DMS153 treated with DMSO at 0.1 percent for 48 hours (cell line): ENCODE measurements at regions not wholly inside any gene's neighbourhood (a gene's known extent, or its start where the extent isn't known, plus 50 kb on each side); places are given as distances from the start of the nearest gene placed in this dataset.
"Not testable (repeated sequence)": the region's sequence is repeated elsewhere in the genome, so short reads cannot be mapped to it uniquely, and the experiment has no call there.

ENCODE experiments used
- DNase-seq: peaks from one replicate; lab custom pipeline; 2025; ENCODE audit not compliant: unreplicated experiment; lab: John Stamatoyannopoulos, UW

DNA sequence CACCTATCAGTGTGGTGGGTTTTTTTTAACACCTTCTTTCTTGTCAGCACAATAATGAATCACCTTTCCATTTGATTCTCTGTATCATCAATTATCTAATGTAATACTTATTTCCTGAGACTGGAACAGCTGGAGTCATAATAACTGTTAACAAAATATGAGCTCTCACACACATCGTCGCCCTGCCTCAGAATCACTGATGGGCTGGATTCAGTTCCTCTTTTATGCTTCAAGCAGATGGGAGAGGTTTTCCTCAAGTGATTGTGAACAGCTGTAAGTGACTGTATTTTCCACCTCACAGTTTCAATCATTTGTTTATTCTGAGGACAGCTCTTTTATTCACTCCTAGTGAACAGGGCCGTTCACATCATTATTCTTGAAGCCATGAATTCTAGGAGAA, 330.2 kb downstream of the DSC3 start:
- DNase-seq, result no peak

DNA sequence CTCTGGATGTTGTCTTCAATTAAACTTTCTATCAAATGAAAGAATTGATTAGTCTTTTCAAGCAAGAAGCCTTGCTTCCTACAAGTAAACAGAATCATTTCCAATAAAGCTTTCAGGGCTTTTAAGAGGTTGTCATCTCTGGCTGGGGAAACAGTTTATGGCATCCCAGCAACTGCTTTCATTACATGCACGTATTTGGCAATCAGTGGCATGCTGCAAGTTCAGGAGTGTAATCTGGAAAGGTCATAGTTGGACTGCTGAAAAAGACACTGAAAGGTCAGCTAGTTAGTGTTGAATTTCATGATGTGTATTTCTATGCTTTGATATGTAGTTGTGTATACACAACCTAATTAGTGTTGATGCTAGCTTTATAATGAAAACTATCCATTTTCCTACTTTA, 332.9 kb downstream of the DSC3 start:
- DNase-seq, result no peak

DNA sequence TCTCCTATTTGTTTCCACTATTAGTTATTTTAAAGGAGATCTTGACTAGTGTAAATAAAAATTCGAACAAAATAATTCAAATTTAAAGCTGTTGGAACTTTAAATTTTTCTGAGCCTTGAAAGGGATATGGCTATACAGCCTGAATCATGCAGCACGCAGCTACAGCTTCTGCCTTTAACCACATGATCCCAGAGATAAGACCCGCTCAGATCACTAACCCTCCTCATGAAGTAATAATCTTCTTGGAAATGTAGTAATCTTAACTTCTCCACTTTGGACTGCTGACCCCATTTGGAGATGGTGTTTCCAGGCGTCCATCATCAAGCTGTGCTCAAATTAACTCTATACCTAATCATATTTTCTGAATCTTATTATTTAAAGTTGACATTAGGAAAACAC, 336.6 kb downstream of the DSC3 start:
- DNase-seq, result no peak

DNA sequence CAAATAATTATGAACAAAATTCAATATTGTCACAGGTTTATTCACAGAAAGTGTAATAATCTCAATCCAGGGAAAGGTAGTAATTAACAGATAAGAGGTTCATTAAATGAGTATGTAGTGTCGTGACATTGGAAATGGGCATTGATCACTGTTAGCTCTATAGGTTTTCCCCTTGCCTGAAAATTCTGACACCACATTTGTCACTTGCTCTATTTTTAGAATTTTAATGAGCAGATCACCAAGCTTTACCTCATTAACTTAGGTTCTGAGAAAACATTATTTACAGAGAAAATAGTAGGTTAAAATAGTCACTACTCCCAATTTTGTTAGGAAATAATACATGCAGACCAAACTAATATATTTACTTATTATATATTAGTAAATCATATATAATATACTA, 344.0 kb downstream of the DSC3 start:
- DNase-seq, result no peak

DNA sequence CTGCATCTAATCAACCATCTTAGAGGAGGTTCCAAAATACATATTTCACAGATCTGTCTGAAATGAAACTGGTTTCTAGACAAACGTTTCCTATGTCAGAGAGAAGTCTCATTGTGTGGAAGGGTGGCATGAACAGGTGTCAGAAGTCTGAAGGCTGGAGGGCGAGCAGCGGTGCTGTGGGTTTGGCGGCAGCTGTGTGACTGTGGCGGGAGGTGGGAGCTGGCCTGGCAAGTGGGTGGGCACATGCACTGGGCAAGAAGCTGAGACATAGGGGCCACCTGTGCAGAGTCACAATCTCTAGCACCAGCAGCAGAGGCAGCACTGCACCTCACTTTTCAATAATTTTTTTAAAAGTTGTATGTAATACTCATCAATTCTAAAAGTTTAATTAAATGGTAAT, 346.3 kb downstream of the DSC3 start:
- no peak for DNase-seq

DNA sequence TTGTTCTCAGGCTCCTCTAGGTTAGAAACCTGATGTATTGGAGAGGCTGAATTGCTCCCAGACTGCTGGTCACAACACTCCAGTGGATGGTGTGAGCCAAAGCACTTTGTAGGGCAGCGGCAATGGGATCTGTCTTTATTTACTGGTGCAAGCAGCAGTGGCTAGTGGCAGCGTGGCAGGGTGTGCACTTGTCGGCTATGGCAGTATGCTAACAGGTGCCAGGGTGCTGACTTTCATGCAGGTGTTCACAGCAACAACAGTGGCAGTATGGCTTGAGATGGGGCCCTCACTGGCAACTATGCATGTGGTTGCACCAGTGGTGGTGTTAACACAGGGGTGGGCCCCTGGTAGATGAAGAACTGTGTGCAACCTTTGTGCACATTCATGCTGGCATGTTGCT, 347.8 kb downstream of the DSC3 start:
- no peak for DNase-seq

DNA sequence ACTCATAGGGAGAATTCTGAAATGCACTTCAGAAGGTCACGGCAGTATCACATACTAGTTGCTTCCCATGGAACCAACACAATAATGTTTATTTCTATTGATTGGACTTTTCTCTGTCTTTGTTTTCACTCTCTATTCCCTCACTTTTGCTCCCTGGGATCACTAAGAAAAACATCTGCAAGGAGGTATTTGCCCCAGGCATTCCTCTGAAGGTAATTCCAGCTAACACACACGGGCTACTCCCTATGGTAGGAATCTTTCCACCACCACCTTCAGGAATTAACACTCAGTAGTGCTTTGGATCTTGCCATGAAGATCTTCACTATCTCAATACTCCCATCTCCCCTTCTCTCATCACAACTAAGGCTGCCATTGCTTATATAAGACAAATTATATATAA, 353.3 kb downstream of the DSC3 start:
- no peak for DNase-seq

DNA sequence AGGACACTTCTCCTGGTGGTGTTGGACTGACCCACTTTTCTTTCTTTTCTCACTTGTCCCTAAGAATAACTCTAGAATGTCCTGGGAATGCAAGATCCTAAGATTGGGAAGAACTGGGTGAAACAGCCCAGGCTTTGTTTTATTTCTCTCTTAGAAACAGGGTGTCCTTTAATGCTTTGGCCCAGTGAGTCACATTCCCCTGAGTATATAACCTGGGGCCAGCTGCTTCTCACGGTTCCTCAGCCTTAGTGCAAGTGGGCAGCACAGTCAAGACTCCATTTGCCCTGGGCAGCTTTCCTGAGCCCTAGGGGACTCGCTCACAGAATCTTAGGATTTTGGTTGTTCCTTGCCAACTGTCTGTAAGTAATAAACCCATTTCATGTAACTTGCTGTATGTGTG, 355.0 kb downstream of the DSC3 start:
- no peak for DNase-seq

DNA sequence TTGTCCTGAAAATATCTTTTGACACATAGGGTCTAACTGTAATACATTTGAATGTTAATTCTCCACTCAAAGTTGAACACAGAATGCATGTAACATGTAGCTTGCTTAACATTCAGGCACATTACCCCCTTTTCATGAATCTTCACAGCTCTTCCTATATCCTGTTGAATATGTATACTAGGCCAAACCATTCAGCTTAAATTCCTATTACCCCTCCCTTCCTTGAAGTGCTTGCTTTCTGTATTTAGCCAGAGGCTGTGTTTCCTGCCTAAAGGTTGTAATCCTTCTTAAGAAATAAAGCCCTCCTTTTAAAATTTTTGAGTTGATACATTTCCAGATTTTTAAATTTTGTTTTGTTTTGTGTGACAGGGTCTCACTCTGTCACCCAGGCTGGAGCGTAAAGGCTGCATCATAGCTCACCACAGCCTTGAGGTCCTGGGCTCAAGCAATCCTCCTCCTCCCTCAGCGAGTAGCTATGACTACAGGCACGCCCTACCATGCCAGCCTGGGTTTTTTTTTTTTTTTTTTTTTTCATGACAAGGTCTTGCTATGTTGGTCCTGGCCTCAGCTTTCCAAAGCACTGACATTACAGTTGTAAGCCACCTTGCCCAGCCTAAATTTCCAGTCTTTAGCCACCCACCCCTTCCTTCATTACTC, 357.6 kb downstream of the DSC3 start:
- DNase-seq, result no peak

DNA sequence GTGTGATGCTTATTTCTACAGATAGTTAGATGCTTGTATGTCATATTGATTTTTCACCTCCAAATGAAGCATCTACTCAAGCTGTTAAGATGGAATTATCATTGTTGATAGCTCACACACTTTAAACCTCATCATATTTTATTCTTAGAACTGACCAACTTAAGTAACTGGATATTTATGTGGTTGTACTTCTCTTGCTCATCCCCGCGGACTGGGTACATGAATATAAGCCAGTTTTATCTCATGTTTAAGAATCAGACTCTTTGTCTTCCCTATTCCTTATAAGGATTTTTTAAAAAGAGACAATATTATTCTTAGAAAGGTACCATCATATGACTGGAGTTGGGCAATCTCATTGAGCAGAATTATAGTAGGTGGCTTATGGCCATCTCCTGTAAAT, 358.7 kb downstream of the DSC3 start:
- no peak for DNase-seq

DNA sequence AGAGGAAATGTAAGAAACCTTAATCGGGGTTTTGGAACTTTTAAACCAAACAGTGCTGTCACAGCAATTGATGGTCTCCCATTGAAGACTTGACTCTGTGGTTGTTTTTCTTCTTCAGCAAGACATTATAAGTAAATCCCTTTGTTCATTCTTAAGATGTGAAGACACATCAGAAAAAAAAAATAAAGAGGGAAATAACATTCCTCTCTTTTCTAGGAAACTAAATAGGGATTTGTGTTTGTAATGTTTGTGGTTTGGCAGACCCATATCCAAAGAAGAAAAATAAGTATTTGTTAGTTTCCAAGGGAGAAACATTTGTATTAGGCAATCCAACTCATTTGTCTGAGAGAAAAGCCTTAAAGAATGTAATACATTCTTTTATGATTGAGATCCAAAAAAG, 359.9 kb downstream of the DSC3 start:
- no peak for DNase-seq

DNA sequence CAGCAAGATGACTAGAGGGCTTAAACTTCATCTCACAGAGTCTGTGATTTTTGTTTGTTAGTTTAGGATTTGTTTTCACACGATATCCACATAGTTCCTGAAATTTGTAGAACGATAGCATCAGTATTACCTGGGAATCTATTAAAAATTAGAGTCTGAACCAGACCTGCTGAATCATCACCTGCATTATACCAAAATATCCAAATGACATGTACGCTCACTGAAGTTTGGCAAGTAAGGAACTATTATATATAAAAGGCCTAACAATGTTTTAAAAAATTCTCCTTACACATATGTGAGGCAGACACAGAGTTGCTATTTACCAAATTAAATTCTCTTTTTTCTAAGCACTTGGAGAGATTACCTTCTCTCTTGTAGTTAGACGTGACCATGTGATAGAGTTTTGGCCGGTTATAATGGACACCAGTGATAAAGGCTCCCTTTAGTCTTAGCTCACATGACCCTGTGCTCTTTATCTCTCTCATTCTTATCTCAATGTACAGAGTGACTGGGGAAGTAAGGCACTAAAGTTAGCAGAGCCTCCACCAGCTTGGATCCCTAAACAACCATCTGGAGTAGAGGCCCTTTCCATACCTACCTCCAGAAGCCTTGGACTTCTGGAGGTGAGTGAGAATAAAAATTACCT, 363.1 kb downstream of the DSC3 start:
- DNase-seq, result no peak

DNA sequence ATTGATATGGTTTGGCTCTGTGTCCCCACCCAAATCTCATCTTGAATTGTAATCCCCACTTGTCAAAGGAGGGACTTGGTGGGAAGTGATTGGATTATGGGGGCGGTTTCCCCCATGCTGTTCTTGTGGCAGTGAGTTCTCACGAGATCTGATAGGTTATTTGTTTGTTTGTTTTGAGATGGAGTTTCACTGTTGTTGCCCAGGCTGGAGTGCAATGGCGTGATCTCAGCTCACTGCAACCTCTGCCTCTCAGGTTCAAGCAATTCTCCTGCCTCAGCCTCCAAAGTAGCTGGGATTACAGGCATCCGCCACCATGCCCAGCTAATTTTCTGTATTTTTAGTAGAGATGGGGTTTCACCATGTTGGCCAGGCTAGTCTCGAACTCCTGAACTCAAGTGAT, 364.7 kb downstream of the DSC3 start:
- not testable (repeated sequence) for DNase-seq

DNA sequence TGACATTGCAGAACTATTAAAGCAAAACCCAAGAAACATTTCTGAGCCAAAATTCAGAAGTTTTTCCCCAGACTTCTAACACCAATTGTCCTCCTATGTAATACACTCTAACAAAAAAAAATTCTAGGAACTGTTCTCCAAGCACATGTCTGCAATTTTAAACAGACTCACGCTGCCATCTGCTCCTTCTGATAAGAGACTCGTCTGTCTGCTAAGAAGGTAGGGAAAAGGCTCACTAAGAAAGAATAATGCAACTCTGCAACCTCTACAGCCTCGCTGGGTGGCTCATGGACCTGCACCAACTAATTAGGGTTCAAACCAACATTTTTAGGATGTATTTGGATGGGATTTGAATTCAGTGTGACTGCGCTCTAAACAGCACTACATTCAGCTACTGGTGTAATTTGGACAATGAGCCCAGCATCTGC, 366.5 kb downstream of the DSC3 start:
- DNase-seq, result no peak

DNA sequence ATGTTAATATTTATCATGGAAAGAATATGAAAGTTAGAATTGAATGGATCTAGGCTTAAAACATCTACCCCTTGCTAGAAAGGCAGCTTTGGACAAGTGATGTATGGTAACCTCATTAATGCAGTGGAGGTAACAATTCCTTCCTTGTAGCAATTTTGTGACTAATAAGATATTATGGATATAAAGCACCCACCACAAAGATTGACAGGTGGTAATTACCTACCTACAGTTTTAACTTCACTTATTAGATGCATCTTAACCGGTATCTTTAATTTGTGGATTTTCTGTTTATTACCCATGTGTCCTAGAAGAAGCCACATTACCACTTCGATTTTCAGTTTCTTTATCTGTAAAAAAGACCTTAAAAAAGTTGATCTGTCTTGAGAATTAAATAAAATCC, 367.0 kb downstream of the DSC3 start:
- no peak for DNase-seq

DNA sequence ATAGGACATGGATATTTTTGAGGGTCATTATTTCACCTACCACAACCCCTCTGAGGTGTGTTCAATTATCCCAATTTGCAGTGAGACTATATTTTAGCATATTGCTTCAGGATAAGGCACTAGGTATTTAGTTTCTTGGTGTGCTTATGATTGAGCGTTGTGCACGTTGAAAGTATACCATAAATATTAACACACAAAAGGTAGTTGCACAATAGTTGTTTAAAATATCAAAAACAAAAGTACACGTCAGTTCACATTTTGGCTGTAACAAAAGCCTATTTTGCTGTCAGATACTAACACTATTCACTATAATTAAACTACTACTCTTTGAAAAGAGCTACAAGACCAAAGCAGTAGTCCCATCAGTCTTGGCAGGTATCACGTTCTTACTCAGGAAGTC, 367.5 kb downstream of the DSC3 start:
- no peak for DNase-seq

DNA sequence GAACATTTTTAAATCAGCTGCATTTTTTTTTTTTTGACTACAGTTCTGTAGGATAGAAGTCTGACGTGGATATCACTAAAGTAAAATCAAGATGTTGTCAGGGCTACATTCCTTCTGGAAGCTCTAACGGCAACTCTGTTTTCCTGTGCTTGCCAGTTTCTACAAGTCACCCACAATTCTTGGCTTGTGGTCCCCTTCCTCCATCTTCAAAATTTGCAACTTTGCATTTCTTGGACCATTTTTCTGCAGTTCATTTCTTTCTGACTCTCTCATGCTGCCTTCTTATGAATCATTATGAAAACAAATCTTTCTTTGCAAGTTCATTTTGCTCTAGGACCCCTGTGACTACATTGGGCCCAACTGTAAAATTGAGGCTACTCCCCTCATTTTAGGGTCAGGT, 367.9 kb downstream of the DSC3 start:
- DNase-seq, result no peak

DNA sequence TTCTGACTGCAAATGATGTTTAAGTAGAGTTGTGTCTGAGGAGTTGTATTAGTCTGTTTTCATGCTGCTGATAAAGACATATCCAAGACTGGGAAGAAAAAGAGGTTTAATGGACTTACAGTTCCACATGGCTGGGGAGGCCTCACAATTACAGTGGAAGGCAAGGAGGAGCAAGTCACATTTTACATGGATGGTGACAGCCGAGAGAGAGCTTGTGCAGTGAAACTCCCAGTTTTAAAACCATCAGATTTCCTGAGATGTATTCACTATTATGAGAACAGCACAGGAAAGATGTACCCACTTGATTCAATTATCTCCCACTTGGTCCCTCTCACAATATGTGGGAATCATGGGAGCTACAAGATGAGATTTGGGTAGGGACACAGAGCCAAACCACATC, 370.1 kb downstream of the DSC3 start:
- DNase-seq, result not testable (repeated sequence)

DNA sequence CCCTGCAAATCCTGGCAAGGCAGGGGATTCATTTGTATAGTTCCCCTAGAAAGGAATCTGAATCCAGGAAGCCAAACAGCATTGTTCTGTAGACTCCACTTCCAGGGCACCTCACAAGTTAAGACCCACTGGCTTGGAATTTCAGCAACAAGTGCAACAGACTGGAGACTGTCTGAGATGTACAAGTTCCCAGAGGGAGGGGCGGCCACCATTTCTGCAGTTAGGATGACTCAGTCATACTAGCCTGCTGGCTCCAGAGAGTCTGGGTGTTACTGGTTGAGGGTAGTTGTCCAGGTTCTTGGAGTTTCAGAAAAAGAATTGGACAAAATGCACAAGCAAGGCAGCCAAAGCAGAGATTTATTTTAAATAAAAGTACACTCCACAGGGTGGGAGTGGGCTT, 384.2 kb downstream of the DSC3 start:
- no peak for DNase-seq

DNA sequence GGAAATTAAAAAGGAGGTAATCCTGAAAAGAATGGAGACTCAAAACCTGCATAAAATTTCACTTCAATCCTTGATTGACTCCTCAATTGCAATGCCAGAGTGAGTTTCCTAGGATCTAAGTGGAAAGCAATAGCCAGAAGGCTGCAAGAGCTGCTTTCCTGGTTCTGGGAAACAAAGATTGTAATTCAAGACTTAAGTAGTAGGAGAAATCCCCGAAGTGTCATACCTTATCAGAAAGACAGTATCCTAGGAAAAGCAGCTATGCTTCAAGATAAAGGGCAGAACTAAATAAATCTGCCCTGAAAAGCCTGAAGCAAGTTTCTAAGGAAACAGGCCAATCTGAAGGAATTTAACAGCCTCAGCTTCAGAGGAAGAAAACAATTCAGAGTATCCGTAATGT, 390.2 kb downstream of the DSC3 start:
- no peak for DNase-seq

DNA sequence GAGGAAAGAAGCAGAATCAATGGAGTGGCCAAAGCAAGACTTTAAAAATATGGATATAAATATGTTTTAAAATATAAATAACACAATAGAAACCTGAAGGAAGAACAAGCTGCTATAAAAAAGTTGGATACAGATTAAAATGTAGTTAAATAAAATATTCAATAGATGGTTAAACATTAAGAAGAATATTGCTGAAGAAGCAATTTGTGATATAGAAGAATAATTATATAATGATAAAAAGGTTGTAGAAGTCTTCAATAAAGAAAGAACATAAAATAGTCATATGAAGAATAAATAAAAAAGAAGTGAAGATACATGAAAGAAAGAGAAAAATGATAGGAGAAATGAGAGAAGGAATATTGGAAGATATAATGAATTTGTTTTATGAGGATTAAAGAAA, 392.0 kb downstream of the DSC3 start:
- DNase-seq, result no peak

DNA sequence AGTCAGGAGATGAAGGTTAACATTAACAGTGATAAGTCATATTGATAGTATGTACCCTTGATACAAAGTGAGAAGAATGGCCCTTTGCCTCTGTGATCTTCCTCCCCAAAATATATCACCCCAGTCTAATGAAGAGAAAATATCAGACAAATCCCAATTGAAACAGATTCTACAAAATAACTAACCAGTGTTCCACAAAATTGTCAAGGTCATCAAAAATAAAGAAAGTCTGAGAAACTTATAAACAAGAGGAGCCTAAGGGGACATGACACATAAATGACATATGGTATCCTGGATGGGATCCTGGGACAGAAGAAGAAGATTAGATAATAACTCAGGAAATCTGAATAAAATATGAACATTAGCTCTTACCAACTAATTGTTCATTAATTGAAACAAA, 398.4 kb downstream of the DSC3 start:
- no peak for DNase-seq

DNA sequence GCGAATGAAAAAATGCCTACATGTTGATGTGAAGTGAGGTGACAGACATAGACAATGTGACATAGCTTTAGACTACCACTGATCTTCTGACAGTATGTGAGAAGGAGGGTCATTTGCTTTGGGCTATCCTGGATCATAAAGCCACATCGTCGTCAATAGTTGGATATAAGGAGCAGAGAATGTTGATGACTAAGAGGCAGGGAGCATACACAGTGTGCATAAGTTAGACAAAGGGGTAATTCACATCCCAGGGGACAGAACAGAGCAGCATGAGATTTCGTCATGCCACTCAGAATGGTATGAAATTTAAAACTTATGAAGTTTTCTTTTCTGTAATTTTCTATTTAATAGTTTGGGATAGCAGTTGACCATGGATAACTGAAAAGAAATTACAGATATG, 403.2 kb downstream of the DSC3 start:
- no peak for DNase-seq
